ENCODE measurements at regions not wholly inside any gene's neighbourhood (a gene's known extent, or its start where the extent isn't known, plus 50 kb on each side); places are given as distances from the start of the nearest gene placed in this dataset.

DNA sequence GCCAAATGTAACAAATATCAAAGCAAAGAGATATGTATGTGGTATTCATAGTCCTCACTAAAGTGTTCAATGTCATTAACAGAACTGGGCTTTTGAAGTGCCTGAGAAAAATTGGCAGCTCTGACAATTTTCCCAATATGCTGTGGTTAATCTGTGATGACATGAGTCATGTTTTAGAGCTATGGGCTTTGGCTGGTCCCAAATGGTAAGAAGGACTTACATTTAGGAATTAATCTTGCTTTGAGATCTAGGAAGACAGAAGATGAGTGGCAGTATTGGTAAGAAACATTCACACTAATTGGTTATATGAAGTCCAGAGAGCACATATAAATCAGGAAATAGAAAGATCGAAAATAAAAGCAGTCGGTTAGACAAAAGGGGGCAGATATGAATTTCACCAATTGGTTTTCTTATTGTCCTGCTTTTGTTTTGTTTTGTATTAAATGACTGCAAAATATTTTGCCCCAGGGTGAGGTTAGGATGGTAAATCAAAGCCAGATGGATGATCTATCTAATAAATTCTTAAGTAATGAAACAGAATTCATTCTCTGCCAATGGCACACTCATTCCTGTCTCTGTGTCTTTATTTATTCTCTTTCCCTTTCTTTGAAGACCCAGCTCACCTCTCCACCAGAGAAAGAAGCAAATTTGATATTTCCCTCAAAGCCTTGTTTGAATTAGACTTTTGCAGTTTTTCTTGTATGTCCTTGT is 993.1 kb downstream of the RPA4 start:
- no peaks in the 10 kb centered on the region for H3K27me3 ChIP-seq (ENCODE audit: control insufficient read depth, insufficient read depth, low read length)
- no peak overlapping the region for H3K4me3 ChIP-seq (ENCODE audit: low read depth, low read length)
- TF ChIP-seq CTCF (IDR thresholded peaks at IDR 0.05; ENCODE audit: insufficient read depth, low read depth, low read length) = no peak
- POLR2A ChIA-PET = no interaction called here
- DNase-seq (ENCODE audit: low read depth) = peak; percentile 20
- CTCF ChIA-PET = no interaction called here
- no peaks in the 10 kb centered on the region for H3K36me3 ChIP-seq (ENCODE audit: control insufficient read depth, insufficient read depth, low read length)

- ChIA-PET CTCF (no interaction called here), POLR2A (no interaction called here)
- no peak for DNase-seq (ENCODE audit: low read depth)
- Histone ChIP-seq H3K36me3 (ENCODE audit: control insufficient read depth, insufficient read depth, low read length) (no peaks in the 10 kb centered on the region), H3K27me3 (ENCODE audit: control insufficient read depth, insufficient read depth, low read length) (no peaks in the 10 kb centered on the region), H3K4me3 (ENCODE audit: low read depth, low read length) (no peak overlapping the region)
- TF ChIP-seq CTCF (IDR thresholded peaks at IDR 0.05; ENCODE audit: insufficient read depth, low read depth, low read length) = no peak
Measured at GRCh38 chrX:97882306-97882705, 998.6 kb downstream of the RPA4 start.

DNA sequence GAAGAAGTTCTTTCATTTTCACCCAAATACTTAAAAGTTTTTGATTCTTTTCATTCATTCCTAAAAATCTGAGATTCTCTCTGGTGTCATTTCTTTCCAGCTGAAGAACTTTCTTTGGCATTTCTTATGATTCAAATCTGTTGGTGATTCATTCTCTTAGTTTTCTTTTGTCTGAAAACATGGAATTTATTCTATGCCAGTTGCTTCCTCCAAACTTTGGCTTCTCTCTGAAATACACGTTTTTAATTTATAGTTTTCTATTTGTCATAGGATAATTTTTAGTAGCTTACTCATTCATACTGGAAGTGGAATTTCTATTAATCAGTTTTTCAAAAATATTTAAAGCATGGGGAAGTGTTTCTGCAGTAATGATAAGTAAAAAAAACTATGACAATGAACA is 1012.0 kb downstream of the RPA4 start:
- H3K27me3 ChIP-seq (ENCODE audit: control insufficient read depth, insufficient read depth, low read length) = no peaks in the 10 kb centered on the region
- H3K36me3 ChIP-seq (ENCODE audit: control insufficient read depth, insufficient read depth, low read length) = no peaks in the 10 kb centered on the region
- peak; percentile 16 for DNase-seq (ENCODE audit: low read depth)
- POLR2A ChIA-PET = no interaction called here
- no peak overlapping the region for H3K4me3 ChIP-seq (ENCODE audit: low read depth, low read length)
- no peak for TF ChIP-seq CTCF (IDR thresholded peaks at IDR 0.05; ENCODE audit: insufficient read depth, low read depth, low read length)
- CTCF ChIA-PET = interaction anchor here (0.6 kb wide), 1 partner anchor 15 kb away, joined by 3 read pairs; no protein-coding TSS in a partner anchor

DNA sequence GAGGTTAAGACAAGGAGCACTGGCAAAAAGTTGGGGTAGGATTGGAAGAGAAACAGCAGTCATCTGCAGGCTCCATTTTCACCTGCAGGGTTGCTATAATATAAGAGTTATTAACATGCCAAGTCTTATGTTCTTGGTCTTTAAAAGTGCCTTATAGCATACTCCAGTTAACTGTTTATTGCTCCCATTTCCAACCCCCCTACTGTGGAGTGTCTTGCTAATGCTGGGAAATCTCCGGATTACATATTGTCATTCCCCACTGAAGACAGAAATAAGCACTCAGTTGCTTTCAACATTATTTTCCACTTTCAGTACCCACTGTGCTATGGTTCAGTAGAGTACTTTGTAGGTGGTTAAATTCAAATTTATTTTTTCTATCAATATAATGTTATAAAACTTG is 1014.3 kb downstream of the RPA4 start:
- no peak for DNase-seq (ENCODE audit: low read depth)
- H3K4me3 ChIP-seq (ENCODE audit: low read depth, low read length) = no peak overlapping the region
- ChIA-PET POLR2A (no interaction called here), CTCF (no interaction called here)
- no peak for TF ChIP-seq CTCF (IDR thresholded peaks at IDR 0.05; ENCODE audit: insufficient read depth, low read depth, low read length)
- H3K27me3 ChIP-seq (ENCODE audit: control insufficient read depth, insufficient read depth, low read length) = no peaks in the 10 kb centered on the region
- H3K36me3 ChIP-seq (ENCODE audit: control insufficient read depth, insufficient read depth, low read length) = no peaks in the 10 kb centered on the region

GRCh38 chrX:97898798-97899197 is 1015.1 kb downstream of the RPA4 start:
- Histone ChIP-seq H3K36me3 (ENCODE audit: control insufficient read depth, insufficient read depth, low read length) (no peaks in the 10 kb centered on the region), H3K4me3 (ENCODE audit: low read depth, low read length) (no peak overlapping the region), H3K27me3 (ENCODE audit: control insufficient read depth, insufficient read depth, low read length) (no peaks in the 10 kb centered on the region)
- peak; percentile 14 for DNase-seq (ENCODE audit: low read depth)
- no peak for TF ChIP-seq CTCF (IDR thresholded peaks at IDR 0.05; ENCODE audit: insufficient read depth, low read depth, low read length)
- ChIA-PET POLR2A (no interaction called here), CTCF (no interaction called here)
